H1 (cell line): ENCODE measurements at regions not wholly inside any gene's neighbourhood (a gene's known extent, or its start where the extent isn't known, plus 50 kb on each side); places are given as distances from the start of the nearest gene placed in this dataset.

ENCODE experiments used
- KDM5A ChIP-seq: fragments of 200-600 bp; IDR thresholded peaks from 2 replicates; pipeline ENCODE4 v1.7.1; 2012; ENCODE audit warnings: mild to moderate bottlenecking, low read length, inconsistent platforms, mixed read lengths
- MAFK ChIP-seq: IDR thresholded peaks from 2 replicates; pipeline ENCODE4 v1.6.1; 2012; ENCODE audit warnings: low read depth, mild to moderate bottlenecking, improper control_type of control experiment, low read length
- RBBP5 ChIP-seq: IDR thresholded peaks from 2 replicates; pipeline ENCODE4 v1.7.1; 2012; ENCODE audit warnings: low read depth, mild to moderate bottlenecking, inconsistent platforms, low read length, moderate library complexity, borderline replicate concordance
- TF ChIP-seq, protein P1 (sequence below): fragments of 300-600 bp; sonication (generic); IDR thresholded peaks from 2 replicates; pipeline ENCODE4 v1.7.1; 2012; ENCODE audit warnings: low read length, moderate library complexity, mild to moderate bottlenecking, inconsistent platforms; ENCODE audit not compliant: insufficient replicate concordance

DNA sequence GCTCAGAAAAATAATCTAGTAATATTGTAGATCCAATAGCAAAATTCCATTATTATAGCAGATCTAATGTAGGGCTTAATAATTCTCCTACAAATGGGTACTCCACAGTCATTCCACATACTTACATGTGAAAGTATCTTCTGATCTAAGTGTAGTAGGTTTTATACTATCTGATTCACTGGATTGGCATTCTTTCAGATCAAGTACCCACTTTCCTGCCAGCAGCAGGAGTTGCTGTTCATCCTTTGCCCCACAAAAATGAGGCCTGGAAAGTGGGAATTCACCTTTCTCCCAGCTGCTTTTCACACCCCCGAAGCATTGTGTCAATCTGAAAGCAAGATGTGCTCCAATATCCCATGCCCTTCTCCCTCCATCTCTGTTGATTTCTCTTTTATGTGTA, 77.1 kb upstream of the RXFP1 start (continued):
- TF ChIP-seq, protein P1, sequence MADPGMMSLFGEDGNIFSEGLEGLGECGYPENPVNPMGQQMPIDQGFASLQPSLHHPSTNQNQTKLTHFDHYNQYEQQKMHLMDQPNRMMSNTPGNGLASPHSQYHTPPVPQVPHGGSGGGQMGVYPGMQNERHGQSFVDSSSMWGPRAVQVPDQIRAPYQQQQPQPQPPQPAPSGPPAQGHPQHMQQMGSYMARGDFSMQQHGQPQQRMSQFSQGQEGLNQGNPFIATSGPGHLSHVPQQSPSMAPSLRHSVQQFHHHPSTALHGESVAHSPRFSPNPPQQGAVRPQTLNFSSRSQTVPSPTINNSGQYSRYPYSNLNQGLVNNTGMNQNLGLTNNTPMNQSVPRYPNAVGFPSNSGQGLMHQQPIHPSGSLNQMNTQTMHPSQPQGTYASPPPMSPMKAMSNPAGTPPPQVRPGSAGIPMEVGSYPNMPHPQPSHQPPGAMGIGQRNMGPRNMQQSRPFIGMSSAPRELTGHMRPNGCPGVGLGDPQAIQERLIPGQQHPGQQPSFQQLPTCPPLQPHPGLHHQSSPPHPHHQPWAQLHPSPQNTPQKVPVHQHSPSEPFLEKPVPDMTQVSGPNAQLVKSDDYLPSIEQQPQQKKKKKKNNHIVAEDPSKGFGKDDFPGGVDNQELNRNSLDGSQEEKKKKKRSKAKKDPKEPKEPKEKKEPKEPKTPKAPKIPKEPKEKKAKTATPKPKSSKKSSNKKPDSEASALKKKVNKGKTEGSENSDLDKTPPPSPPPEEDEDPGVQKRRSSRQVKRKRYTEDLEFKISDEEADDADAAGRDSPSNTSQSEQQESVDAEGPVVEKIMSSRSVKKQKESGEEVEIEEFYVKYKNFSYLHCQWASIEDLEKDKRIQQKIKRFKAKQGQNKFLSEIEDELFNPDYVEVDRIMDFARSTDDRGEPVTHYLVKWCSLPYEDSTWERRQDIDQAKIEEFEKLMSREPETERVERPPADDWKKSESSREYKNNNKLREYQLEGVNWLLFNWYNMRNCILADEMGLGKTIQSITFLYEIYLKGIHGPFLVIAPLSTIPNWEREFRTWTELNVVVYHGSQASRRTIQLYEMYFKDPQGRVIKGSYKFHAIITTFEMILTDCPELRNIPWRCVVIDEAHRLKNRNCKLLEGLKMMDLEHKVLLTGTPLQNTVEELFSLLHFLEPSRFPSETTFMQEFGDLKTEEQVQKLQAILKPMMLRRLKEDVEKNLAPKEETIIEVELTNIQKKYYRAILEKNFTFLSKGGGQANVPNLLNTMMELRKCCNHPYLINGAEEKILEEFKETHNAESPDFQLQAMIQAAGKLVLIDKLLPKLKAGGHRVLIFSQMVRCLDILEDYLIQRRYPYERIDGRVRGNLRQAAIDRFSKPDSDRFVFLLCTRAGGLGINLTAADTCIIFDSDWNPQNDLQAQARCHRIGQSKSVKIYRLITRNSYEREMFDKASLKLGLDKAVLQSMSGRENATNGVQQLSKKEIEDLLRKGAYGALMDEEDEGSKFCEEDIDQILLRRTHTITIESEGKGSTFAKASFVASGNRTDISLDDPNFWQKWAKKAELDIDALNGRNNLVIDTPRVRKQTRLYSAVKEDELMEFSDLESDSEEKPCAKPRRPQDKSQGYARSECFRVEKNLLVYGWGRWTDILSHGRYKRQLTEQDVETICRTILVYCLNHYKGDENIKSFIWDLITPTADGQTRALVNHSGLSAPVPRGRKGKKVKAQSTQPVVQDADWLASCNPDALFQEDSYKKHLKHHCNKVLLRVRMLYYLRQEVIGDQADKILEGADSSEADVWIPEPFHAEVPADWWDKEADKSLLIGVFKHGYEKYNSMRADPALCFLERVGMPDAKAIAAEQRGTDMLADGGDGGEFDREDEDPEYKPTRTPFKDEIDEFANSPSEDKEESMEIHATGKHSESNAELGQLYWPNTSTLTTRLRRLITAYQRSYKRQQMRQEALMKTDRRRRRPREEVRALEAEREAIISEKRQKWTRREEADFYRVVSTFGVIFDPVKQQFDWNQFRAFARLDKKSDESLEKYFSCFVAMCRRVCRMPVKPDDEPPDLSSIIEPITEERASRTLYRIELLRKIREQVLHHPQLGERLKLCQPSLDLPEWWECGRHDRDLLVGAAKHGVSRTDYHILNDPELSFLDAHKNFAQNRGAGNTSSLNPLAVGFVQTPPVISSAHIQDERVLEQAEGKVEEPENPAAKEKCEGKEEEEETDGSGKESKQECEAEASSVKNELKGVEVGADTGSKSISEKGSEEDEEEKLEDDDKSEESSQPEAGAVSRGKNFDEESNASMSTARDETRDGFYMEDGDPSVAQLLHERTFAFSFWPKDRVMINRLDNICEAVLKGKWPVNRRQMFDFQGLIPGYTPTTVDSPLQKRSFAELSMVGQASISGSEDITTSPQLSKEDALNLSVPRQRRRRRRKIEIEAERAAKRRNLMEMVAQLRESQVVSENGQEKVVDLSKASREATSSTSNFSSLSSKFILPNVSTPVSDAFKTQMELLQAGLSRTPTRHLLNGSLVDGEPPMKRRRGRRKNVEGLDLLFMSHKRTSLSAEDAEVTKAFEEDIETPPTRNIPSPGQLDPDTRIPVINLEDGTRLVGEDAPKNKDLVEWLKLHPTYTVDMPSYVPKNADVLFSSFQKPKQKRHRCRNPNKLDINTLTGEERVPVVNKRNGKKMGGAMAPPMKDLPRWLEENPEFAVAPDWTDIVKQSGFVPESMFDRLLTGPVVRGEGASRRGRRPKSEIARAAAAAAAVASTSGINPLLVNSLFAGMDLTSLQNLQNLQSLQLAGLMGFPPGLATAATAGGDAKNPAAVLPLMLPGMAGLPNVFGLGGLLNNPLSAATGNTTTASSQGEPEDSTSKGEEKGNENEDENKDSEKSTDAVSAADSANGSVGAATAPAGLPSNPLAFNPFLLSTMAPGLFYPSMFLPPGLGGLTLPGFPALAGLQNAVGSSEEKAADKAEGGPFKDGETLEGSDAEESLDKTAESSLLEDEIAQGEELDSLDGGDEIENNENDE: no peak
- TF ChIP-seq KDM5A: no peak
- no peak for TF ChIP-seq RBBP5
- TF ChIP-seq MAFK: no peak
